IgD-negative memory B cell (primary cell): ENCODE measurements at regions not wholly inside any gene's neighbourhood (a gene's known extent, or its start where the extent isn't known, plus 50 kb on each side); places are given as distances from the start of the nearest gene placed in this dataset.
"Not testable (repeated sequence)": the region's sequence is repeated elsewhere in the genome, so short reads cannot be mapped to it uniquely, and the experiment has no call there.

ENCODE experiments used
- H3K27ac Mint-ChIP-seq, 3 donors: one replicate each; pipeline ENCODE4 v1.8.0; 2020 to 2022; ENCODE audit warnings: mild to moderate bottlenecking in 3 of 3, mixed read lengths in 3 of 3, moderate library complexity in 1 of 3
- H3K27me3 Mint-ChIP-seq: one replicate; pipeline ENCODE4 v1.8.0; 2021; ENCODE audit warnings: mixed read lengths
- H3K36me3 Mint-ChIP-seq: one replicate; pipeline ENCODE4 v1.8.0; 2020; ENCODE audit warnings: mild to moderate bottlenecking, mixed read lengths
- H3K4me1 Mint-ChIP-seq, 3 donors: one replicate each; pipeline ENCODE4 v1.8.0; 2020 to 2022; ENCODE audit warnings: mixed read lengths in 3 of 3, mild to moderate bottlenecking in 1 of 3
- H3K4me3 Mint-ChIP-seq, 4 donors: one replicate each; pipeline ENCODE4 v1.8.0; 2020 to 2022; ENCODE audit warnings: mild to moderate bottlenecking in 4 of 4, mixed read lengths in 4 of 4, moderate library complexity in 3 of 4
- H3K9me3 Mint-ChIP-seq, 3 donors: one replicate each; pipeline ENCODE4 v1.8.0; 2020 to 2021; ENCODE audit warnings: mixed read lengths in 3 of 3, mild to moderate bottlenecking in 1 of 3

DNA sequence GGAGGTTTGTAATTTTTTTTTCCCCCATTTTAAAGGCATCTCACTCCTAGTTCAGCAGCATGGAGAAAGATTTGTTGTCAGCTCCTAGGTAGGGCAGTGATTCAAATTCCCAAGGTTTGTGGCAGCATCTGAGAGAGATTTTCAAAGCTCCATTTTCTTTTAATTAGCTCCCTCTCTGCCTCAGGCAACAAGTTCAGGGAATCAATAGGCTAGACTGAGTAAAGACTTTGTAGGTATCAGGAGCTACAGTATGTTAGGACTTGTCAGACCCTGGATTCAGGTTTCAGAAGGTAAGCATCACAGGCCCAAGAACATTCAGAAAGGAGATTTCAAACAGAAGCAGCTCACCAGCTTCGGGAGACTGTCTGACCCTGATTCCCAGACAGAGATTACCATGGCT, 273.3 kb upstream of the ERBB4 start:
- Mint-ChIP-seq H3K27ac (peak overlapping the region in 1 of 3 donors; percentile 32), H3K9me3 (no peaks in the 10 kb centered on the region), H3K36me3 (no peaks in the 10 kb centered on the region), H3K4me1 (no peaks in the 10 kb centered on the region), H3K27me3 (no peaks in the 10 kb centered on the region), H3K4me3 (no peak overlapping the region)

DNA sequence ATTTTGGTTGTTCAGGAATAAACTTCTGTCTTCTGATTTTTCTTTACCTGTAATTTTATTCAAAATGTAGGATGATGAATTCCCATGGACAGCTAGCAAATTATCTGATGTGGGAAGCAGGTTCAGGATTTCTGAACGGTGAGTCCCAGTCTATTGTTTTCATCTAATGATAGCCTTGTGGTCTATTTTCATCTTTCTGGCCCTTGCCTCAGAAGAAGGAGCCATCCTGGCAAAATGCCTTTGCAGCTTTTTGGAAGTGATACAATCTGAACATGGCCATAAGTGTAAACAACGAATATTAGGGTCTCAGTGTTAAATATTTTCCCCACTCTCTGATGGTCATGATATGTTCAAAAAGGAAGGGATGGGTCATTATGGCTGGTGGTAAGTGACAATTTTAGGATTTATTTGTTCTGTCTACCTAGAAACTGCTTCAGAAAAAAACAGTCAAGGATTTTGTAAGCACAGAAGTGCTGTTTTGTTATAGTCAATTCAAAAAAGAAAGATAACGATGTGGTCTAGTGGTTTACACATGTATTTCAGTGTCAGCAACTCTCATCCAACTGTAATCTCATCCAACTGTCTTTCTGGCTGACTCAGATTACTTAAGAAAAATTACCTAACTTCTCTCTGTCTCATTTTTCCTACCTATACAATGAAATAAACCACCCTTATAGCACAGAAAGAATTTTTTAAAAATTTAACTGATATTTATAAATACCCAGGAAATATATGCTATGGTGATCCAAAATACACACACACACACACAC, 272.6 kb upstream of the ERBB4 start:
- no peaks in the 10 kb centered on the region for H3K36me3 Mint-ChIP-seq
- H3K4me3 Mint-ChIP-seq, result no peak overlapping the region
- no peak overlapping the region for H3K27ac Mint-ChIP-seq
- no peaks in the 10 kb centered on the region for H3K9me3 Mint-ChIP-seq
- H3K27me3 Mint-ChIP-seq, result no peaks in the 10 kb centered on the region
- H3K4me1 Mint-ChIP-seq, result no peaks in the 10 kb centered on the region

DNA sequence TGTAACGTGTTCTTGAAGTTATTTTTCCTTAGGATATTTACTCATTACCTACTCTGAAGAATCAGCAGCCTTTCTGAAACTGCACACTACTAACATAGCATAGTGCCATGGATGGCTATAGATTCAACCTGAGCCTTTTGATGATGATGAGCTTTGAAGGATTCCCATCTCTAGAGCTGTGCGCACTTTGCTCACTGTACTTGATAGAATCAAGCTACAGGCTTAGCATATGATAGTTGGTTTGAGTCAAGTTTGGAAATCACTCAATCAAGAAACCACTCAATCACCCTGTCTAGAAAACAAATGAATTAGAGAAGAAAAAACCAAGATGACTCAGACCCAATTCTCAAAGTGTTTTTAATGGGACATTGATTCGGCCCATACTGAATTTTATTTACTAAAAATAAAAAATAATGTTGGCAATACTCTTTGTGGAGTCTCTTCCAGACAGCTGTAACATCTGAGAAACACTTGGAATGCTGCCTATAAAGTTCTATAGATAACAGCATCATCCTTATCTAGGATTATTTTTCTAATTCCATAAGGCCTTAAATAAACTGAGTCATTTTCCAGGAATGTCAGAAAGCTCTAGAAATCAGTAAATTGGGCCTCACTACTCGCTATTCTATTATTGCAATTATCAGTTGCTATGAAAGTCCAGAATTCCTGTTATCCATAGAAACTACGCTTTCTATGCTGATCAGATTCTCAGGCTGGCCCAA, 259.0 kb upstream of the ERBB4 start:
- Mint-ChIP-seq H3K27ac (no peak overlapping the region), H3K36me3 (no peaks in the 10 kb centered on the region), H3K27me3 (peaks cover 2% of the 10 kb centered on the region), H3K9me3 (no peaks in the 10 kb centered on the region), H3K4me1 (no peaks in the 10 kb centered on the region), H3K4me3 (no peak overlapping the region)

DNA sequence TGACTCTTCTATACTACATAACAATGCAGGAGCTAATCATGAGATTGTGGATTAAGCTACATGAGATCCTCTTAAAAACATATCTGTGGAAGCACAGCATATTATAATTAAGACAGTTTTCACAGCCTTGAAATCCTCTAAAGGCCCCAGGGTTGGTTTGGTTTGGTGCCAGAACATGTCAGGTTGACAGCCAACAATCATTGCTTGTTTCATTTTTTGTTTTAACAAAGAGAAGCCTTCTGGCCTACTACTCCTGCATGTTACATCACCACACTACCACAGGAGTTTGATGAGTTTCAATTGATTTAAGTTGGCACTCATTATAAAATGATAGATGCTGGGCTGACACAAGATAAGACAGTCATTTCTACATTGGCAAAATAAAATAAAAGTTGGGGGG, 255.9 kb upstream of the ERBB4 start:
- Mint-ChIP-seq H3K27ac (no peak overlapping the region), H3K27me3 (no peaks in the 10 kb centered on the region), H3K4me3 (no peak overlapping the region), H3K4me1 (no peaks in the 10 kb centered on the region), H3K36me3 (no peaks in the 10 kb centered on the region), H3K9me3 (no peaks in the 10 kb centered on the region)

DNA sequence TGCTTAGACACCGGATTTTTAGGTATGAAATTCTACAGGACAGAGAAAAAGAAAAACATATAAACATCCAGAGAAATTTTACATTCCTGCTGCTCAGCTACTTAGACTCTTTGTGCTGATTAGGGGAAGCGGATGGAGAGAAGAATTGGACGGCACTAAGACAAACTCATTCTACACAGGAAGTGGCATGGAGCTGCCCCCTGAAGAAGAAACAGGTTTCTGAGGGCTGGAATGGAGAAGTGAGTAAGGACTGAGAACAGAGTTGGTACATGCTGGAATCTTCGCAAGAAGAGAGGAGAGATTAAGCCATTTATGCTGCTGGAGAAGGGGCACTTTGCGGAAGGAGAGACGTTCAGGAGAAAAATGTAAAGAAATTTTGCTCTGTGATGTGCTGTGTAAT, 253.0 kb upstream of the ERBB4 start:
- Mint-ChIP-seq H3K9me3 (peaks cover 0 to under 1% (median 0%) of the 10 kb centered on the region in 3 donors), H3K4me3 (no peak overlapping the region), H3K27me3 (peaks cover 2% of the 10 kb centered on the region), H3K4me1 (no peaks in the 10 kb centered on the region), H3K36me3 (no peaks in the 10 kb centered on the region), H3K27ac (no peak overlapping the region)

DNA sequence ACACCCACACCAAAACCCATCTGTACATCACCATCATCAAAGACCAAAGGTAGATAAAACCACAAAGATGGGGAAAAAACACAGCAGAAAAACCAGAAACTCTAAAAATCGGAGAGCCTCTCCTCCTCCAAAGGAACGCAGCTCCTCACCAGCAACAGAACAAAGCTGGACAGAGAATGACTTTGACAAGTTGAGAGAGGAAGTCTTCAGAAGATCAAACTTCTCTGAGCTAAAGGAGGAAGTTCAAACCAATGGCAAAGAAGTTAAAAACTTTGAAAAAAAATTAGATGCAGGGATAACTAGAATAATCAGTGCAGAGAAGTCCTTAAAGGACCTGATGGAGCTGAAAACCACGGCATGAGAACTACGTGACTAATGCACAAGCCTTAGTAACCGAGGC, 247.5 kb upstream of the ERBB4 start:
- H3K4me1 Mint-ChIP-seq, H3K27me3 Mint-ChIP-seq, H3K4me3 Mint-ChIP-seq, H3K27ac Mint-ChIP-seq, H3K36me3 Mint-ChIP-seq: not testable (repeated sequence)
- H3K9me3 Mint-ChIP-seq, result peaks cover 4 to 14% (median 12%) of the 10 kb centered on the region in 3 donors

DNA sequence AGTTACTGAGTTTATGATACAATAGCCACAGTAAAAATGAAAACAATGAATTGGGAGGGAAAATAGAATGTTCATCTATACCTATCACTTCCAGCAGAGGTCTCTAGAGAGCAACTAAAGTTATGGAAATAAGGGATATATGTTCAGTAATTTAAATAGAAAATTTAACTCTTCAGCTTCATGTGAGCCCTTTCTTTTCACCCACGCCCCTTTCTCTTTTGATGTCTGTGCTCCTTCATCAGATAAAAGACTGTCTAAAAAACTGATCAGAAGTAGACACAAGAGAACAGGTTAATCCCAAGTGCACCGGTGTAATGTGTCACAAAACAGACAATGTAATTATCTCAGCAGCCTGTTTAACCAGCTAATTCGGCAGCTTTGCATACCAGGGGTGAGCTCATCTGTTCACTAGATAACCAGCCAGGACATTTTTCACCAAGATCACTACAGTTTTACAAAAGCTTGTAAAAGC, 238.5 kb upstream of the ERBB4 start:
- Mint-ChIP-seq H3K4me1 (no peaks in the 10 kb centered on the region), H3K36me3 (no peaks in the 10 kb centered on the region), H3K4me3 (no peak overlapping the region), H3K27ac (no peak overlapping the region), H3K27me3 (peaks cover 2% of the 10 kb centered on the region), H3K9me3 (no peaks in the 10 kb centered on the region)

DNA sequence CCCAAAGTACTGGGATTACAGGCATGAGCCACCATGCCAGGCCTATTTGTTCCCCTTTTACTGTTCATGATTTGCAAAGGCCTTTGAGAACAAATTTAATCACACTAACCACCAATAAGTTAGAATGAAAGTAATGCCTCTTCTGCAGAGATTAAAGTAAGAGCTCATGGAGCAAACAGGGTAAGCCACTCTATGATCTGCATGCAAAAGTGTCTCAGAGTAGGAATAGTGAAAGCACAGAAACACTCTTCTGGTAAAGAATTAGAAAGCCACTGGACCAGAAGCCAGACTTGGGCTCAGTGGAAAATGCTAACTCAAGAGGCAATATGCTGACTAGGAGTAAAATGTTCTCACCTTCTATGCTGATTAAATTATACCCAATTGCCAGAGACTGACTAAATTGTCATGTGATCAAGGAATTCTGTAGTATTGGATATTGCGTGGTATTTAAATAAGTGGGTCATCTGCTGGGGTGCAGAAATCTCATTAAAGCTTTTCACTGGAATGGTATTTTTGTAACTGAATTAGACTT, 235.3 kb upstream of the ERBB4 start:
- H3K9me3 Mint-ChIP-seq, result no peaks in the 10 kb centered on the region
- no peak overlapping the region for H3K4me3 Mint-ChIP-seq

DNA sequence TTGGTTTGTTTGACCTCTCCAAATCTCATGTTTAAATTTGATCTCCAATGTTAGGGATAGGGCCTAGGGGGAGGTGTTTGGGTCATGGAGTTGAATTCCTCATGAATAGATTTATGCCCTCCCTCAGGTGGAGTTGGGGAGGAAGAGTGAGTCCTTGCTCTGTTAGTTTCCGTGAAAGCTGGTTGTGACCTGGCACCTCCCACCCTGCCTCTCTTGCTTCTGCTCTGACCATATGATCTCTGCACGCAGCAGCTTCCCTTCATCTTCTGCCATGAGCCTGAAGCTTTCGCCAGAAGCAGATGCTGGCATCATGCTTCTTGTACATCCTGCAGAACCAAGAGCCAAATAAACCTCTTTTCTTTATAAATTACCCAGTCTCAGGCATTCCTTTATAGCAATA, 231.6 kb upstream of the ERBB4 start:
- Mint-ChIP-seq H3K4me3 (no peak overlapping the region), H3K4me1 (no peaks in the 10 kb centered on the region), H3K36me3 (no peaks in the 10 kb centered on the region), H3K27ac (no peak overlapping the region), H3K9me3 (no peaks in the 10 kb centered on the region), H3K27me3 (peaks cover 3% of the 10 kb centered on the region)

More for the DNA sequence above, 235.3 kb upstream of the ERBB4 start:
- no peaks in the 10 kb centered on the region for H3K36me3 Mint-ChIP-seq
- no peaks in the 10 kb centered on the region for H3K4me1 Mint-ChIP-seq
- peaks cover 3% of the 10 kb centered on the region for H3K27me3 Mint-ChIP-seq
- no peak overlapping the region for H3K27ac Mint-ChIP-seq

DNA sequence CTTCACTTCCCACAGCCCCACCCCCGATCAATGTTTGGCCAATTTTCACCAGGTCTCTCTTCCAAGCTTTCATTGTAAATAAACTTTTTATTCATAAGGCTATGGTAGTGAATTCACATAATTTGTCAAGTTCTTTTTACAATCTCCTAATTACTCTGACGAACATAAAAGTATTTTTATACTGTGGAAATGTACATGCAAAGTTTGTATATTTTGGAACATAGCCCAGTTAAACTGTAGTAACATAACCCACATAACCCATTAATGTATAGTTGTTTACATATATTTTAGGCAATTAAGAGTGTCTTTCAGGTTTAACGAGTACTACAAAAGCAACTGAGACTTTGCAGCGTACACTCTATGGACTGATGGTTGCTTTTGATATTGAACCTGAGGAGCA, 228.3 kb upstream of the ERBB4 start:
- Mint-ChIP-seq H3K36me3 (no peaks in the 10 kb centered on the region), H3K27me3 (peaks cover 5% of the 10 kb centered on the region), H3K4me1 (no peaks in the 10 kb centered on the region), H3K4me3 (no peak overlapping the region), H3K27ac (no peak overlapping the region), H3K9me3 (no peaks in the 10 kb centered on the region)

DNA sequence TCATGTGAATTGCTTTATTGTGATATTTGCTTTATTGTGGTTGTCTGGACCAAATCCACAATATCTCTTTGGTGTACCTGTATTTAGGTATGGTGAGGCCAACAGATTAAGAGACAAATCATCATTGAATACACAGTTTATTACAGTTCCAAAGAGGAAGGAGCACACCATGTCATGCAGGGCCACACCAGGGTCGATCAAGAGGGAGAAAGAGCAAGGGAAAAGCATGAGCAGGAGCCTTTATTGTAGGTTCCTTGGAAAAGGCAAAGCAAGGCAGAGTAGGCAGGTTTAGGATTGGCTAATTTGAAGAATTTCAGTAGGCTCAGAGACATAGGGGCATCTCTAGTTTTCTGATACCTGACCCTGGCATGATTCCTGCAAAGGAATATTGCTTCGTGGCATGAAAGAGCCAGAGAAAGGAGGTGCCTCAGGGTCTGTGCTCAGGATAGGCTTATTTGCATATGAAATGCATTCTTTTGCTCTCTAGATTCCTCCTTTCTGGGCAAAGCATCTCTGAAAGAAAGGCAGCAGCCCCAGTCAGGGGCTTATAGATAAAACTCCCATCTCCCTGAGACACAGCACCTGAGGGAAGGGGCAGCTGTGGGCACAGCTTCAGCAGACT, 214.2 kb upstream of the ERBB4 start:
- Mint-ChIP-seq H3K9me3 (peaks cover 2 to 11% (median 8%) of the 10 kb centered on the region in 3 donors), H3K4me1 (no peaks in the 10 kb centered on the region), H3K27ac (no peak overlapping the region), H3K36me3 (peaks cover 2% of the 10 kb centered on the region), H3K4me3 (no peak overlapping the region), H3K27me3 (peaks cover 6% of the 10 kb centered on the region)

DNA sequence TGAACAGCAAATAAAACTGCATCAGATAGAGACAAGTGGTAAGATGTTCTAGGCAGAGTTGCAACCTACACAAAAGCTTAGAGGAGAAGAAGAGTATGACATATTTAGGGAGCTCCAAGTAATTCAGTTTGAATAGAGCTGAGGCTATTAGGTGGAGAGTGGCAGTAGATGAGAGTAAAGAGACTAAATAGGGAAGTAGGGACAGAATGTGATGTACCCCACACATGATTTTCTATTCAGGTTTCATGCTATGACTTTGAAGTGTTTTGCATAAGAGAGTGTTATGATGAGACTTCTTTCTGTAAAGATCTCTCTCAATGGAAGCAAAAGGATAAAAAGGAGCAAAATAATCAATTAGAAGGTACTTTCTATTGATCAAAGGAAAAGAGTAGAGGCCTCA, 206.8 kb upstream of the ERBB4 start:
- Mint-ChIP-seq H3K27me3 (peaks cover 2% of the 10 kb centered on the region), H3K27ac (no peak overlapping the region), H3K4me1 (peaks cover 0 to 1% (median 0%) of the 10 kb centered on the region in 3 donors), H3K4me3 (no peak overlapping the region), H3K9me3 (peaks cover 0 to 4% (median 0%) of the 10 kb centered on the region in 3 donors), H3K36me3 (no peaks in the 10 kb centered on the region)

DNA sequence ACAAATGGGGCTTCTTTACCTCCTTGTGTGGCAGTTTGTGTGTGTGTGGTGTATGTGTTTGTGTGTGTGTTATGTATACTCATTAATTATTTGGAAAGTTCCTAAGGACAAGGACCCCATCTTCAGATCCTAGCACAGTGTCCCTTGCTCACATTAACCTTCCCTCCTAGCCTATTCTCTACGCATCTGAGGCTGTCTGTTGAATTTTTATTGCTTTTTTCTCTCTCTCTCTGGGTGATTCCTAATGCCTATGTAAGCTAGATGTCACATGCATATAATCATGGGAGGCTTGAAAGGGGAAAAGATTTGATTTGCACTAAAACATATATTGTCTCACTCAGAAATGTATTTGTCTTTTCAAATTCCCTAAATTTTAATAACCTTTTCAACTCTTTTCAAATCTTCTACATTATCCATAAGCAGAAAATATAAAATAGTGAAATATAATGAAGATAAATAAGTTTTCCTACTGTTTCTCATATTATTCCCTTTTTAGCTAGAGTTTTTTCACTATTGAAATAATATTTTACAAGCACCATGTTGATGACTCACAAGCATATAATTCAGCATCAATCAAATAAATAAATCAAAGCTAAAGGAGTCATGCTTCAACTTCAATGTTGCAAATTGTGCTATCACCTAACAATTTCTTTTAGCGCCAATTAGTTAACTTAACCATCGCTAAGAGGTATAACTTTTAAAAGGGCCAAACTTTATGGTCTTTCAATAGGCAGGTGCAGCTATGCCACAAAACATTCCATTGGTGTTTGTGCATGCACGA, 199.0 kb upstream of the ERBB4 start:
- Mint-ChIP-seq H3K36me3 (no peaks in the 10 kb centered on the region), H3K27me3 (peaks cover 2% of the 10 kb centered on the region), H3K4me1 (no peaks in the 10 kb centered on the region)

DNA sequence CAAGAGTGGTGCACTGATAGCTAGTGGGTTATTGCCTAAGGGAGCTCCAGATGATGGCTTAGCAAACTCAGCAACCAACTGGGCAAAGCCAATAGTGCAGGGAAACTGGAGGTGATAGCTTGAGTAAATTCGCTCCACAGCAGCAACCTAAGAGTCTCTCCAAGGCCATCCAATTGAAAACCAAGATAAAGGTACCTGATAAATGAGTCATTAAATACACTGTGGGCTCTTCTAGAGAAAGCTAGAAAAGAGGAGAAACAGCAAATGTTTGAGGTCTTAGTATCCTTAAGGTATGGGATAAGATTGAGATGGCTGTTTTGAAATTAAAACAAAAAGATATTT, 197.8 kb upstream of the ERBB4 start:
- no peak overlapping the region for H3K4me3 Mint-ChIP-seq
- H3K27ac Mint-ChIP-seq, result no peak overlapping the region
- H3K36me3 Mint-ChIP-seq, result no peaks in the 10 kb centered on the region
- H3K27me3 Mint-ChIP-seq, result no peaks in the 10 kb centered on the region
- peaks cover 0 to 1% (median 0%) of the 10 kb centered on the region in 3 donors for H3K9me3 Mint-ChIP-seq
- no peaks in the 10 kb centered on the region for H3K4me1 Mint-ChIP-seq

More for the DNA sequence above, 199.0 kb upstream of the ERBB4 start:
- no peak overlapping the region for H3K4me3 Mint-ChIP-seq
- H3K27ac Mint-ChIP-seq, result no peak overlapping the region
- H3K9me3 Mint-ChIP-seq, result peaks cover 0 to 5% (median 0%) of the 10 kb centered on the region in 3 donors

DNA sequence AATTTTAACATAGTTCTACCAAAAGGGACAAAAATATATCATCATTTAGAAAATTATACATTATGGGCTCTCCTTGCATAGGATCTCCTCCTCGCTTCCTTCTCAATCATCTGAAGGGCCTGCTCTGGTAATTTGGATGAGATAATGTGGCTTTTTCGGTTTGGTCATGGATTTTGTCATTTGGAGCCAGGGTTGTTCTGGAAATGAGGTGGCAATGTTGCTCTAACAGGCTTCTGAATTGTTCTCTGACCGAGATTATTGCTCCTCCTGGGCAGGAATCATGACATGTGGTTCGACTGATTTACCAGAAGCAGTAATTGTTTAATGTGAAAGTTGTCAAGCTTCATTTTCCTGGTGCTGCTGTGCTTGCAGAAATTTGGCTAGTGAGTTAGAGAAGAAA, 194.7 kb upstream of the ERBB4 start:
- H3K27ac Mint-ChIP-seq, result no peak overlapping the region
- H3K27me3 Mint-ChIP-seq, result no peaks in the 10 kb centered on the region
- H3K4me1 Mint-ChIP-seq, result no peaks in the 10 kb centered on the region
- H3K9me3 Mint-ChIP-seq, result peaks cover 0 to 2% (median 0%) of the 10 kb centered on the region in 3 donors
- H3K36me3 Mint-ChIP-seq, result no peaks in the 10 kb centered on the region
- H3K4me3 Mint-ChIP-seq, result no peak overlapping the region
